Fibroblast of gingiva (primary cell): ENCODE measurements at regions not wholly inside any gene's neighbourhood (a gene's known extent, or its start where the extent isn't known, plus 50 kb on each side); places are given as distances from the start of the nearest gene placed in this dataset.

Source experiments
- DNase-seq: peaks from one replicate; pipeline ENCODE4 v3.0.0-alpha.2; 2011; ENCODE audit warnings: low read depth

- no peak for DNase-seq
Observed at GRCh38 chr6:118761645-118762044, 110.3 kb upstream of the CEP85L start.

GRCh38 chr6:118758946-118759345, 107.6 kb upstream of the CEP85L start:
- DNase-seq: no peak

- DNase-seq: no peak
Observed at GRCh38 chr6:118755941-118756646, 104.7 kb upstream of the CEP85L start.

- no peak for DNase-seq
Observed at GRCh38 chr6:118752803-118753202, 101.4 kb upstream of the CEP85L start.

GRCh38 chr6:118751072-118751471, 99.7 kb upstream of the CEP85L start:
- no peak for DNase-seq

- DNase-seq: no peak
Observed at GRCh38 chr6:118750143-118750542, 98.8 kb upstream of the CEP85L start.

GRCh38 chr6:118748311-118749062, 97.1 kb upstream of the CEP85L start:
- DNase-seq: peak; percentile 52

GRCh38 chr6:118746825-118747174, 95.4 kb upstream of the CEP85L start:
- no peak for DNase-seq

GRCh38 chr6:118746145-118746824, 94.9 kb upstream of the CEP85L start:
- no peak for DNase-seq

GRCh38 chr6:118745156-118745555, 93.8 kb upstream of the CEP85L start:
- no peak for DNase-seq

- peak; percentile 46 for DNase-seq
Observed at GRCh38 chr6:118744261-118744941, 93.0 kb upstream of the CEP85L start.

- DNase-seq: peak; percentile 72
Observed at GRCh38 chr6:118743746-118744145, 92.4 kb upstream of the CEP85L start.

- DNase-seq: no peak
Observed at GRCh38 chr6:118740372-118740771, 89.0 kb upstream of the CEP85L start.

- DNase-seq: peak; percentile 34
Observed at GRCh38 chr6:118739696-118740353, 88.4 kb upstream of the CEP85L start.

GRCh38 chr6:118736440-118736839, 85.0 kb upstream of the CEP85L start:
- DNase-seq: no peak

- no peak for DNase-seq
Observed at GRCh38 chr6:118735320-118735719, 83.9 kb upstream of the CEP85L start.

GRCh38 chr6:118725944-118726343, 74.6 kb upstream of the CEP85L start:
- no peak for DNase-seq

GRCh38 chr6:118724211-118724610, 72.8 kb upstream of the CEP85L start:
- DNase-seq: no peak

GRCh38 chr6:118722829-118723813, 71.7 kb upstream of the CEP85L start:
- no peak for DNase-seq

- no peak for DNase-seq
Observed at GRCh38 chr6:118720125-118720473, 68.7 kb upstream of the CEP85L start.
